Ishikawa (cell line): ENCODE measurements at regions not wholly inside any gene's neighbourhood (a gene's known extent, or its start where the extent isn't known, plus 50 kb on each side); places are given as distances from the start of the nearest gene placed in this dataset.

Experiments used
- CEBPB ChIP-seq: IDR thresholded peaks from 2 replicates; pipeline ENCODE4 v1.6.1; 2012
- CREB1 ChIP-seq: IDR thresholded peaks from 2 replicates; pipeline ENCODE4 v1.6.1; 2012; ENCODE audit warnings: low read depth
- EGR1 ChIP-seq: IDR thresholded peaks from 2 replicates; pipeline ENCODE4 v1.6.1; 2012
- EP300 ChIP-seq: IDR thresholded peaks from 2 replicates; pipeline ENCODE4 v1.6.1; 2012; ENCODE audit warnings: borderline replicate concordance
- FOXM1 ChIP-seq: IDR thresholded peaks from 2 replicates; pipeline ENCODE4 v1.6.1; 2012; ENCODE audit warnings: low read depth, borderline replicate concordance
- MAX ChIP-seq: IDR thresholded peaks from 2 replicates; pipeline ENCODE4 v1.6.1; 2012
- REST ChIP-seq: IDR thresholded peaks from 2 replicates; pipeline ENCODE4 v1.6.1; 2012; ENCODE audit warnings: low read depth, mild to moderate bottlenecking
- TAF1 ChIP-seq: IDR thresholded peaks from 2 replicates; pipeline ENCODE4 v1.6.1; 2012; ENCODE audit warnings: low read depth, mild to moderate bottlenecking
- TCF12 ChIP-seq: IDR thresholded peaks from 2 replicates; pipeline ENCODE4 v1.6.1; 2012; ENCODE audit warnings: low read depth
- USF1 ChIP-seq: IDR thresholded peaks from 2 replicates; pipeline ENCODE4 v1.6.1; 2012
- YY1 ChIP-seq: IDR thresholded peaks from 2 replicates; pipeline ENCODE4 v1.6.1; 2012; ENCODE audit warnings: low read depth

GRCh38 chr7:67984326-67984725 is 987.7 kb downstream of the TYW1 start:
- TF ChIP-seq FOXM1 (no peak), USF1 (no peak), EP300 (no peak), REST (no peak), CREB1 (no peak), EGR1 (no peak), YY1 (no peak), CEBPB (no peak), TCF12 (no peak), MAX (no peak), TAF1 (no peak)
